NB4 (cell line): ENCODE measurements at regions not wholly inside any gene's neighbourhood (a gene's known extent, or its start where the extent isn't known, plus 50 kb on each side); places are given as distances from the start of the nearest gene placed in this dataset.

Experiments used
- MYC ChIP-seq: IDR thresholded peaks from 2 replicates; pipeline ENCODE4 v1.6.1; 2011; ENCODE audit warnings: low read depth, low read length
- POLR2A ChIP-seq: IDR thresholded peaks from 2 replicates; pipeline ENCODE4 v1.6.1; 2011; ENCODE audit warnings: mild to moderate bottlenecking; ENCODE audit not compliant: insufficient read length; ENCODE audit errors: extremely low read depth
- TF ChIP-seq, protein P1 (sequence below): IDR thresholded peaks from one replicate; pipeline ENCODE4 v1.5.1; 2012; ENCODE audit warnings: low read depth, low read length
- TF ChIP-seq, protein P2 (sequence below): IDR thresholded peaks from 2 replicates; pipeline ENCODE4 v1.6.1; 2011; ENCODE audit warnings: low read depth, low read length

DNA sequence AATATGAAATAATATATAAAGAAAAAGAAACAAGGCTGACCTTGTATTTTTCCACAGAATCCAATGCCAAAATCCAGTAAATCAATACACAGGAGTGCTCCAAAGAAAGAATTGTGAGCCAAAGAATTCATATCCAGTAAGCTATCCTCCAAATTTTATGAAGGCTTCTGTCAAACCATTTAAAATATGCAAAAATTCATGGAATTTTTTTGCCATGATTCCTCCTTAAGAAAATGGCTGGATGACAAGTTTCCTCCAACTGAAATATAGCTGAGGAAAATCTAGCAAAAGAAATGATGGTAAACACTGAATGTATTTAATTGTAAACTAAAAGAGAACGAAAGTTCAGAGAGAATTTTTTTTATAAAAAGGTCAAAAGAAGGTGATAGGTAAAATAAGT, 290.3 kb downstream of the UBE3D start:
- TF ChIP-seq POLR2A = no peak
- TF ChIP-seq, protein P1, sequence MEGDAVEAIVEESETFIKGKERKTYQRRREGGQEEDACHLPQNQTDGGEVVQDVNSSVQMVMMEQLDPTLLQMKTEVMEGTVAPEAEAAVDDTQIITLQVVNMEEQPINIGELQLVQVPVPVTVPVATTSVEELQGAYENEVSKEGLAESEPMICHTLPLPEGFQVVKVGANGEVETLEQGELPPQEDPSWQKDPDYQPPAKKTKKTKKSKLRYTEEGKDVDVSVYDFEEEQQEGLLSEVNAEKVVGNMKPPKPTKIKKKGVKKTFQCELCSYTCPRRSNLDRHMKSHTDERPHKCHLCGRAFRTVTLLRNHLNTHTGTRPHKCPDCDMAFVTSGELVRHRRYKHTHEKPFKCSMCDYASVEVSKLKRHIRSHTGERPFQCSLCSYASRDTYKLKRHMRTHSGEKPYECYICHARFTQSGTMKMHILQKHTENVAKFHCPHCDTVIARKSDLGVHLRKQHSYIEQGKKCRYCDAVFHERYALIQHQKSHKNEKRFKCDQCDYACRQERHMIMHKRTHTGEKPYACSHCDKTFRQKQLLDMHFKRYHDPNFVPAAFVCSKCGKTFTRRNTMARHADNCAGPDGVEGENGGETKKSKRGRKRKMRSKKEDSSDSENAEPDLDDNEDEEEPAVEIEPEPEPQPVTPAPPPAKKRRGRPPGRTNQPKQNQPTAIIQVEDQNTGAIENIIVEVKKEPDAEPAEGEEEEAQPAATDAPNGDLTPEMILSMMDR = no peak
- TF ChIP-seq, protein P2, sequence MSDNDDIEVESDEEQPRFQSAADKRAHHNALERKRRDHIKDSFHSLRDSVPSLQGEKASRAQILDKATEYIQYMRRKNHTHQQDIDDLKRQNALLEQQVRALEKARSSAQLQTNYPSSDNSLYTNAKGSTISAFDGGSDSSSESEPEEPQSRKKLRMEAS = no peak
- TF ChIP-seq MYC = no peak
